Epithelial cell of esophagus (primary cell): ENCODE measurements at regions not wholly inside any gene's neighbourhood (a gene's known extent, or its start where the extent isn't known, plus 50 kb on each side); places are given as distances from the start of the nearest gene placed in this dataset.

Source experiments
- DNase-seq: peaks from one replicate; pipeline ENCODE4 v3.0.0; 2010; ENCODE audit warnings: low read depth
- H3K4me3 ChIP-seq: 2 replicates; pipeline ENCODE4 v1.5.1; 2011; ENCODE audit warnings: mild to moderate bottlenecking, low read length, control low read depth
- TF ChIP-seq, protein P1 (sequence below): IDR thresholded peaks from 2 replicates; pipeline ENCODE4 v1.5.1; 2011; ENCODE audit warnings: low read depth, mild to moderate bottlenecking, low read length, control low read depth, inconsistent platforms; ENCODE audit not compliant: insufficient read depth; ENCODE audit errors: missing control alignments

GRCh38 chr5:174301848-174302625 lies 256.5 kb downstream of the NSG2 start:
- TF ChIP-seq, protein P1, sequence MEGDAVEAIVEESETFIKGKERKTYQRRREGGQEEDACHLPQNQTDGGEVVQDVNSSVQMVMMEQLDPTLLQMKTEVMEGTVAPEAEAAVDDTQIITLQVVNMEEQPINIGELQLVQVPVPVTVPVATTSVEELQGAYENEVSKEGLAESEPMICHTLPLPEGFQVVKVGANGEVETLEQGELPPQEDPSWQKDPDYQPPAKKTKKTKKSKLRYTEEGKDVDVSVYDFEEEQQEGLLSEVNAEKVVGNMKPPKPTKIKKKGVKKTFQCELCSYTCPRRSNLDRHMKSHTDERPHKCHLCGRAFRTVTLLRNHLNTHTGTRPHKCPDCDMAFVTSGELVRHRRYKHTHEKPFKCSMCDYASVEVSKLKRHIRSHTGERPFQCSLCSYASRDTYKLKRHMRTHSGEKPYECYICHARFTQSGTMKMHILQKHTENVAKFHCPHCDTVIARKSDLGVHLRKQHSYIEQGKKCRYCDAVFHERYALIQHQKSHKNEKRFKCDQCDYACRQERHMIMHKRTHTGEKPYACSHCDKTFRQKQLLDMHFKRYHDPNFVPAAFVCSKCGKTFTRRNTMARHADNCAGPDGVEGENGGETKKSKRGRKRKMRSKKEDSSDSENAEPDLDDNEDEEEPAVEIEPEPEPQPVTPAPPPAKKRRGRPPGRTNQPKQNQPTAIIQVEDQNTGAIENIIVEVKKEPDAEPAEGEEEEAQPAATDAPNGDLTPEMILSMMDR = no peak
- H3K4me3 ChIP-seq = no peak overlapping the region
- DNase-seq = no peak

DNA sequence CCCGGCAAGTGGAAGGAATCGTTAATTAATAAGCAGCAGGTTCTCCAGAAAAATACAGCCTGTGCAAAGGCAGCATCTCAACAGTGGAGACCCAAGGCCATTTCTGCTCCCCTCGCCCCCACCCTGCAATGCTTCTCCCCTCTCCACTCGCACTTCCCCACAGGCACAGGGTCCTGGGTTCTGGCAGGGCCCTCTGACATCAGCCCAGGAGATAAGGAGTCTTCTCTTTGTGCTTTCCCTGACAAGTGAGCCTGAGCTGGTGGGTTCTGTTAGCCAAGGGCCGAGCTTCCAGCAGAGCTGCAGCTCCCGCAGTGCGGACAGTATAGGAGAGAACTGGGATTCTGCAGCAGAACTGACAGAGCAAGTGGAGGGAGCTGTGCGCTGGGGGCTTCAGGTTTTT lies 257.5 kb downstream of the NSG2 start:
- TF ChIP-seq, protein P1 = no peak
- no peak for DNase-seq
- H3K4me3 ChIP-seq = no peak overlapping the region

DNA sequence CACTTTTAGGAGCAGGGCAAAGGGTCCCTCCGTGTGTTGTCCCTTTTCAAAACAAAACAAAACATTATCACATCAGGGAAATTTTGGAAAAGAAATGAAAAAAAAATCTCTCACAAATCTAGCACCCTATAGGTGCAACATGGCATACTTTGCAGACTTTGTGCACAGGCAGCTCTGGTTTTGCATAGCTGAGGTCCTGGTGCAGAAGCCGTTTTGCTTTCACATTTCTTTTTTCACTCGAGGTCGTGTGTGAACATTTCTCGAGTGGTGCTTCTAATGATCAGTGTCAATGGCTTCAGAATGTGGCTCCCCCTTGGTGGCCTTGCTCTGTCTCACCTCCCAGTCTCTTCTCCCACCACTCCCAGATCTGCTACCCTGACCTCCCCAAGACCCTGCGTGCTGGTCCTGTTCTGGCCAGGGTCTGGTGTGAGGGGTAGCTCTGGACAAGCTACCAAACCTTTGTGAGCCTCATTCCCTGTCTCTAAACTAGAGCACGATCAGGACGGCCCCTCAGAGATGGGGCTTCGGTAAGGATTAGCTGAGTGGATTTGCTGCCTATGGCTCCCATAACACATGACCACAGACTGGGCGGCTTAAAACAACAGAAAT lies 258.0 kb downstream of the NSG2 start:
- TF ChIP-seq, protein P1 = no peak
- no peak for DNase-seq
- no peak overlapping the region for H3K4me3 ChIP-seq

- TF ChIP-seq, protein P1 = no peak
- DNase-seq = no peak
- H3K4me3 ChIP-seq = no peak overlapping the region
Measured at GRCh38 chr5:174305241-174305681, 259.8 kb downstream of the NSG2 start.

DNA sequence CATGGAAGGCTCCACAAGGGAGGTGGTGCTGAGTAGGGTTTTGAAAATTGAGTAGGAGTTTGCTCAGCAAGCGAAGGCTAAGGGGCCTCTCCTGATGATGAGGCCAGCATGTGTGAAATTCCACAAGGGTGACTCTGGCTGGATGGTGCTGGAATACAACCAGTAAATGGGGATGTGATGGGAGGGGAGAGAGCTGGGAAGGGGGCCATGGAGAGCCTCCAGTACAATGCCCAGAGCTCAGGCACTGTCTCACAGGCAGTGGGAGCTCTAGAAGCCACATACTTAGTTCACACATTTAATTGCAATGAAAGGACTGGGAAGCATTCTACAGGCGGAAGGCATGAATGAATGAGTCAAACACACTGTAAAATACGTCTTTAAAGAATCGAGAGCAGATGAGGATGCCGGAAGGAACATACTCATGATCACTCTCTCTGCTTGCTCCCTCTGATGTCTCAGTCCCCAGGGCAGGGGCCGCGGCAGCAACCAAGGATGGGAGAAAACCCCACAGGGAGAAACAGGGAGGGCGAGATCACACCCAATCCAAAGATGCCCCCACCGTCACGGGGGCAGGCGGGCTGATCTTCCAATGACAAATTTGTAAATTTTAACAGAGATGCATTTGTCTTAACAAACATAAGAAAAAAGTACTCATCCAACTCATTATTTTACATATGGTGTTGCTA lies 261.0 kb downstream of the NSG2 start:
- no peak overlapping the region for H3K4me3 ChIP-seq
- TF ChIP-seq, protein P1 = no peak

GRCh38 chr5:174307031-174307408 lies 261.5 kb downstream of the NSG2 start:
- TF ChIP-seq, protein P1 = no peak
- no peak overlapping the region for H3K4me3 ChIP-seq
- DNase-seq = no peak

More for the DNA sequence above, 261.0 kb downstream of the NSG2 start:
- DNase-seq = no peak
